ENCODE measurements at regions not wholly inside any gene's neighbourhood (a gene's known extent, or its start where the extent isn't known, plus 50 kb on each side); places are given as distances from the start of the nearest gene placed in this dataset.
"Not testable (repeated sequence)": the region's sequence is repeated elsewhere in the genome, so short reads cannot be mapped to it uniquely, and the experiment has no call there.

- DNase-seq, result not testable (repeated sequence)
Observed at GRCh38 chr2:181737302-181737701, 57.0 kb upstream of the NEUROD1 start.

DNA sequence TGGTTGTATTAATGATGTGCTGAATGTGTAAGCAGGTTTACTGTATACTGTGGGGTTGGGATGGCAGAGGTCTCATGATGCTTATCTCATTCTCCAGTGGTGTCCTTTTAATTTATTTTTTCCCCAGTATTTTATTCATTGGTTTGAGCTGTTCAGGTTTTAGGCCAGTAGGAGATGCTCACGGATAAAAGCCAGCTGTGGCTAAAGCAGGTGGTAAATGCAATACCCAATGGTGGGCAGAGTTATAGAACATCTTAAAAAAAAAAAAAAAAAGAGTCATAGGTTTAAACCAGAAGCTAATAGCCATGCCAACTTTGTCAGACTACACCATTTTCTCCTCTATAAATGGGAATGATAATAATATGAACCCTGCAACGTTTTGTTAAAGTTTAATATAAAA is 57.8 kb upstream of the NEUROD1 start:
- peak; percentile 32 for DNase-seq

- no peak for DNase-seq
Observed at GRCh38 chr2:181738563-181738962, 58.2 kb upstream of the NEUROD1 start.

DNA sequence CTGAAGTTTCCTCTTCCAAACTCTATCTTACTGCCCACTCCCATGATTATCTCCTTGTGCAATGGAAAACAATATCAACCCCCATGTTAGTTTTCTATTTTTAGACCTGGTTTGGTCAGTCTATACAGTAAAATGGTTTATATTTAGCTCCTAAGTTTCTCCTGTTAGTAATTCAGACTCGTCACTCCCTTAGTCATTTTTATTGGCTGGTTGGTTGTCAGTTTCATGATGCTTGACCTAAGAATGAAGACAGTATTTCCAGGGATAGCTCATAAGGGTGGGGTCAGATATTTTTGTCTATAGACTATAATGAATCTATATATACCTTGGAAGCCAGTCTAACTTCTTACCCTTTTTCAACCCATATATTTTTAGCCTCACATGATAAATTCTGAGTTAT is 61.4 kb upstream of the NEUROD1 start:
- no peak for DNase-seq

DNA sequence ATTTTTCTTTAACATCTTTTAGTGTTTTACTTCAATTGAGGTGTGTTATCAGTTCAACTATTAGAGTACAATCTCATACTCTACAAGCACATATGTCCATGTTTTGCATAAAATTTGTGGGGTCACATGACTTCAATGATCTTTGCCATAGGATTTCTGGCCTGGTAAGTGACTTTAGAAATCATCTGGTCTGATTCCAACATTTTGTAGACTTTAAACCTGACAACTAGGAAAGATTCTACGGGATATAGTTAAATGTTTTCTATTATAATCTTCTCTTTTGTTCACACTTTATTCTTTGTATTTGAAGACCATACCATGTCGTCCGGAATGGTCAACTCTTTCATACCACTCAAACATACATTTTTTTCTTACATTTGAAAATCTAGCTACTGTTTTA is 62.0 kb upstream of the NEUROD1 start:
- DNase-seq, result no peak

DNA sequence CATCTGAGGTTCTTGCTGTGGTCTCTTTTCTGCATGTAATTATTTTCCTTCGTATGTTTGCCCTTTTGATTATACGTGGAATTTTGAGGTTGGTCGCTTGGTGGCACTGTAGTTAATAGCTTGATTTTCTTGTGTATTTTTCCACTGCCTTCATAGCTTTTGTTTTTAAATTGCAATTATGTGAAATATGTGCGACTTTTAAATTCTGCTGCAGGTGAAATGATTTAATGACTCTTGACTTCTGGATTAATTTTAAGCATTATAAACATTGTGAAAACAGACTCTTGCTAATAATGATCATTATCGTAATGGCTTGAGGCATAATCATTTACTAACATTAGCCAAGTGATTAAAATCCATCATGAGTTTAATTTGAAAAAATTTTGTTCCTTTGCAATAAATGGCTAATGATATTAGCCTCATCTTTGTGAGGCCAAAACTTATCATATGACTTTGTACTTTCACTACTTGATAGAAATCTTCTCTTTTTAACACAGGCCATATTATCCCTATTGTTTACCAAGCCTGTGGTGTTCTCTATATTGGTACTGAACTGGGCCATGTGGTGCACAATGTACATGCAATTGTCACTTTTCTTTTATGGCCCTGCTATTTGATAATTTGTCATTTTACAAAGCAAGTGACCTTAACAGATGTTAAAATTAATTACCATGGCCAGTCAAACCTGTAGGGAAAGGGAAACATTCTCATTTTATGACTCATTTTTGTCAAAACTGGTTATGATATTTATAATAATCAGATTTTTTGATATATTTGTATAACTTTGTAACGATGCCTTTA is 62.8 kb upstream of the NEUROD1 start:
- DNase-seq, result peak; percentile 73

- no peak for DNase-seq
Observed at GRCh38 chr2:181743723-181744031, 63.4 kb upstream of the NEUROD1 start.

DNA sequence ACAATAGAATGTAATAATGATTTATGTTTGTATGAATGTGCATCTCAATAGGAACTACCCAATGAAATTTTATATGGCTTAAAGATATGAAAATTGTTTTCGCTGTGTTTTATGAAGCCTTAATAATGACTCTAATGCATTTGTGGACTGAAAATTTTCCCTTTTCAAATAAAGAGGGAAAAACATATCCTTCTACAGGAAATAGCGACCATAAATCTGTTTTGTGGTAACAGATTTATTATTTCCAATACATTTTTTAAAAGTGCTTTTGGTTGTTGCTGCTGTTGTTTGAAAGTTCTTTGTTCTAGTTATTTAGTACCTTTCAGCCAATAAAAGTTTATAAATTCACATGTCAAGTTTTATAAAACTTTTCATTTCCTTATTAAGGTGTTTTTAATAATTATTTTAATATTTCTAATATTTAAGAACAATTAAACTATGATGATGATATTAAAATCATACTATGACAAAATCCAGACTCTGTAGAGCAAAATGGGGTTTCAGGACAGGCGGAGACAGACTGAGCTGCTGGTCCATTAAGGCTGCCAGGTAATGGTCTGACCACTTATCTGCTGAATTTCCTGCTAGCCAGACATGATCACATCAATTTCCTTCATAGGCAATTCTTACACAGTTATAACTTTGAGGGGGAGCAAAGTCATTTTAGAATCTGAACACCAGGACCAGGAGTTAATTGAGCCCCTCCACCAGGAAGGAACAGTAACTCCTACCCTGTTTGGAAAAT is 65.7 kb upstream of the NEUROD1 start:
- DNase-seq, result no peak

DNA sequence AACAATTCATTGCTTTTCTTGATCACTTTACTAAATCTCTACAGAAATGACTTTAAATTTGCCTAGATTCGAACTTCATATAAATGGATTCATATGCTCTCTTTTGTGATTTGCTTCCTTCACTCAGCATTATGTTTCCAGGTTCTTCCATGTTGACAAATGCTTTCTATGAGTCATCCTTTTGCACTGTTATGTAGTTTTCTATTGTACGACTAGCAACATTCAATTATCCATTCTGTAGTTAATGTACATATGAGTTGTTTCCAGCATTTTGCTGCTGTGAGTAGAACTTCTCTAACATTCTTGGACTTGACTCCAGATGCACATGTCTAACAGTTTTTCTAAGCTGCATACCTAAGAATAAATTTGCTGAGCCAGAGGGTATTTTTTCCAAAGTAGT is 66.5 kb upstream of the NEUROD1 start:
- DNase-seq, result no peak

DNA sequence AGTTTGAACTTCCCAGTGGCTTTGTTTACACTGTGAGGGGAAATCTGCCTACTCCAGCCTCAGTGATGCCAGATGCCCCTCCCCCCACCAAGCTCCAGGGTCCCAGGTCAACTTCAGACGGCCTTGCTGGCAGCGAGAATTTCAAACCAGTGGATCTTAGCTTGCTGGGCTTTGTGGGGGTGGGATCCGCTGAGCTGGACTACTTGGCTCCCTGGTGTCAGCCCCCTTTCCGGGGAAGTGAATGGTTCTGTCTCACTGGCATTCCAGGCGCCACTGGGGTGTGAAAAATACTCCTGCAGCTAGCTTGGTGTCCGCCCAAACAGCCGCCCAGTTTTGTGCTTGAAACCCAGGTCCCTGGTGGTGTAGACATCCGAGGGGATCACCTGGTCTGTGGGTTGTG is 70.0 kb upstream of the NEUROD1 start:
- DNase-seq, result no peak

- no peak for DNase-seq
Observed at GRCh38 chr2:181751266-181752030, 71.1 kb upstream of the NEUROD1 start.

GRCh38 chr2:181752301-181752700 is 72.0 kb upstream of the NEUROD1 start:
- no peak for DNase-seq

DNA sequence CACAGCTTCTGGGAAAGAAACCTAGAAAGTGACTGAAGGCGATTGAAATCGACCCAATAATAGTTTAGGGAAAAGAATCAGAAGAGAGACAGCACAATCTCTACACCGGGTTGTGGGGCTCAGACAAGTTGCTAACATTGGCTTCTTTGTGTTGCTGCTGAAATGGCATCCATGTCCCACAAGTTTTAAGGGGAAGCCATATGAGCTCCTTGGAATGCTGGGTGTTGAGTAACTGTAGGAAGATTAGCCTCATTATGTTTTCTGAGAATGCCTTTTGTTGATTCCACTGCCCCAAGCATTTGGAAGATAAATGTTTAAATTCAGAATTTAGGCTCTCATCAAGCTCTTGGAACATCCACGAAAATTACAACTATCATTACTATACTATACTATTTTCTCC is 73.4 kb upstream of the NEUROD1 start:
- no peak for DNase-seq

DNA sequence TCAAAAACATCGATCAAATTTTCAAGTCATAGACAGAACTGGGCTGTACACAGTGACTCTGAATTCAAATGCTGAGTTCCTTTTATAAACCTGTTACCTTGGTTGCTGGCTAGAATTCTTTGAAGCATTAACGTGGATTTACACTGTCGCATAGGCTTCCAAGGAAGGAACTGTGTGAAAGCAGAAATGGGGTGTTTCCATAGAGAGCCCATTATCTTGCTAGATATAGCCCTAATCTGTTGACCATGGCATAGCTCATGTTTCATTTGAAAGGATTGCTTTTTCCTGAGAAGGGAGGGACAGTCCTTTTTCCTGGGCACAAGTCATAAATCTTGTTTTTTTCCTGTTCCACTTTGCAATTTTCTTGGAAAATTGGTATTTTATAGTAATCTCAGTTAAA is 73.8 kb upstream of the NEUROD1 start:
- no peak for DNase-seq

DNA sequence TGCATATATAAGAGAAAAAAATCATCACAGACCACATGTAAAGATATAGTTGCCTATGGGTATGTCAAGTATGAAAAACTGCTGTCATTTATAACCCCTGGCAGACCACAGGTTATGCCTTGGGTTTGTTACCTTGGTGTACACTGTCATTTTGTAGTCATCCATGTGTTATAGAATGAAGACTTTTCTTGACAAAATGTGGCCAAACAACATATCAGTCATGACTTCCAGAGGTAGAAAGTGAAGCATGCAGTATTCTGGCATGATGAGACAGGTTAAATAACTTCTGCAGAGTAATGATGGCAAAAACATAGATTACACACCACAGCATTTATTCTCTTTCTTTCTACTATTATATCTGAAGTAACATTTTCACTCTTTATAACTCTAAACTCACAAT is 74.9 kb upstream of the NEUROD1 start:
- no peak for DNase-seq

GRCh38 chr2:181760521-181760920 is 80.2 kb upstream of the NEUROD1 start:
- DNase-seq, result no peak

DNA sequence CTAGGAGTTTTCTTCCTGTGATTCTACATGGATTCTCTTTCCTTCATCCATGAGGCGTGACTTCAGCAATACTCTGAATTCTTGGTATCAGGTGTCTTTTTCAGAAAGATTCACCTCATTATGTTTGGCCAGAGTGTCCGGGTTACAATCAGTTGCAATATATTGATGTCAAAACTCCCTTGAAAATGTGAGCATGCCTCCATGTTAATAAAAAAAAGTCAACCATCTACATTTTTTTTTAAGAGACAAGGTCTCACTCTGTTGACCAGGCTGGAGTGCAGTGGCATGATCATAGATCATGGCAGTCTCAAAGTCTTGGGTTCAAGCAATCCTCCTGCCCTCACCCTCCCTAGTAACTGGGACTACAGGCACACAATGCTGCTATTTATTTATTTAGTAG is 80.9 kb upstream of the NEUROD1 start:
- DNase-seq, result no peak

DNA sequence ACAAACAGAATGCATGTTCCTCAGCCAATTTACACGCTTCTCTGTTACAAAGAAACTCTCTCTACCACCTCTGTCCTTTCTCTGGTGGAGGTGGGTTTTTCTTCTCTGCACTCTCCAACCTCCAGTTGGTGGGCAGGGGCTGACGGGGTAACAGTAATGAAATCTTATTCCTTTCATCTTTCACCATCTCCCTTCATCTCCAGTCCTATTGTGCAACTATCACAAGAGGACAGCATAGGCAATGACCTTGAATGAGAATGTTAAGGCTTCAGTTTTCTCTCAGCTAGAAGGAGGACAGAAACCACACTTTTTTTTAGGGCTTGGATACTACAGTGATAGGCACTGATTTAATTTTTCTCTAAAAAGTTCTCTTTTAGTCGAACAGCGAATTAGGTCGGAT is 81.7 kb upstream of the NEUROD1 start:
- DNase-seq, result no peak

GRCh38 chr2:181762848-181763247 is 82.5 kb upstream of the NEUROD1 start:
- no peak for DNase-seq

DNA sequence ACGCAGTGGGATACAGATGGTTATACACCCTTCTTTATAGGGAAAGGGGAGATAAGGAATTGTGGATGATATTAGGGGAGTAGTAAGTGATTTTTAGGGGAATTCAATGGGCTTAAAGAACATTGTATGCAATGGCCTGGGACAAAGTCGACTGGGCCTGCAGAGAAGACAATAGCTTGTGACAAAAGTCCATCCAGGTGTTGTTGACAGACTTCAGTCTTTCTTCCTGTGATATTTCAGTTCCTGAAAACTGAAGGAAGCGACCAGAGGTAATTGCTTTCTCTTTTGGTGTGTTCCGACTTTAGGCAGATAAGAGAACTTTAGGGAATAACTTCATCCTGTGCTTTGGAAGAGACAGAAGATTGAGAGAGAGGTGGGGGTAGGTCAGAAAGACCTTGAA is 83.1 kb upstream of the NEUROD1 start:
- DNase-seq, result no peak

DNA sequence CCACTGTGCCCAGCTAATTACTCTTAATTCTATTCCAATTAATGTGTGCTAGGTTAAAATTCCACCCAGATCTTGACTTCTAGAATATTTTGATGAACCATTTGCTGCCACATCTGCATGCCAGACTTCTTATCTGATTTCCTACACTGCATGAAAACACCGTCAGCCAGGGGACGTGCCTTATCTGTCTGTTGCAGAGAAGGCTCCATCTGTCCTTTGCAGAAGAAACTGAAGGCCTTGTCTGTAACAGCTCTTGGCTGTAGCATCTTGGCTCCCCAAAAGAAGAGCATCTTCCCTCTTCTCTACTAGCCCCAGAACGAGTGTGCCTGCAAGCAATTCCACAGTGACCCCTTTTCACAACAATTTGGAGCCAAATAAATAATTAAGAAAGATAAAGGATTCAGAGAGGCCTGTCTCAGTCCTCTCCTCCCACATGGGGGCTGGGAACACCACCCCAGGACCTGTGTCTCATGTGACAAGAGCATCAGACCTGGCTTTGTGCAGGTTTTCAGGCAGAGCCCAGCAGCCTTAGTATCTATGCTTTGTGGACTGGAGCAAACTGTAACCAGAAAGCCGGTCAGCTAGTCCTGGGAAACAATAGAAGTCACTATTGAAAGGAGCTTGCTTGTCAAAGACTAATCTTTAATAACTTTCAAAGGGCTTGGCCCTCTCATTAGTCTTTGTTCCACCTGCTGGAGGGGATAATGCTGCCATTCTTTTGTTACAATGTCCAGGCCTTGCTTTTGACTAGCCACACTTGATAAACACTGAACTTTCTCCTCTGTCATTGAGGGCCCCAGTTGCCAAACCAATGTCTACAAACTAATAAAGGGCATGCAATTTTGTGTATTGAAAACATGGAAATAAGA is 84.0 kb upstream of the NEUROD1 start:
- DNase-seq, result peak; percentile 94

GRCh38 chr2:181766129-181766528 is 85.8 kb upstream of the NEUROD1 start:
- no peak for DNase-seq

DNA sequence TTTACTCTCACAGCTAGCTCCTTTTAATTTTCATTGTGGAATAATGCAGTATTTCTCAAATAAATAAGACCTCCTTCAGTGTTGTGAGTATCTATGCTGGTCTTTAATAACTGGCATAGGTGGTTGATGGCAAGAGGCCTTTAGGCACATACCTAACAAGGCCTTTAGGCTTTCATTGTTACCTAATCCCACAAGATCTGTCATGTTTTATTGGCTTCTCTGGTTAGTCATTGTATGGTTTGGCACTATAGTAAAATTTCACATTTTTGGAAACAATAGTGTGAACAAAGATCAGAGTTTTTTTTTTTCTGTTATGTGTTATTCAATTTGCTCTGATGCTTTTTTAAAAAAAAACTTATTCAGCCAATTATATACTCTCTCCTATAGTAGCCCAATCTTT is 89.8 kb upstream of the NEUROD1 start:
- no peak for DNase-seq
